ENCODE measurements at regions not wholly inside any gene's neighbourhood (a gene's known extent, or its start where the extent isn't known, plus 50 kb on each side); places are given as distances from the start of the nearest gene placed in this dataset.
"Not testable (repeated sequence)": the region's sequence is repeated elsewhere in the genome, so short reads cannot be mapped to it uniquely, and the experiment has no call there.

- Histone ChIP-seq H3K27me3 (ENCODE audit: insufficient read depth, low read depth, severe bottlenecking) (no peaks in the 10 kb centered on the region), H3K36me3 (no peaks in the 10 kb centered on the region), H3K27ac (no peak overlapping the region), H3K9me3 (ENCODE audit: severe bottlenecking) (peaks cover 4% of the 10 kb centered on the region), H3K4me3 (ENCODE audit: low read depth, low read length) (no peak overlapping the region)
- DNase-seq, result no peak
- TF ChIP-seq CTCF (IDR thresholded peaks at IDR 0.05; ENCODE audit: low read depth, low read length), result no peak
Observed at GRCh38 chr2:59167514-59167913, 926.4 kb upstream of the FANCL start.

DNA sequence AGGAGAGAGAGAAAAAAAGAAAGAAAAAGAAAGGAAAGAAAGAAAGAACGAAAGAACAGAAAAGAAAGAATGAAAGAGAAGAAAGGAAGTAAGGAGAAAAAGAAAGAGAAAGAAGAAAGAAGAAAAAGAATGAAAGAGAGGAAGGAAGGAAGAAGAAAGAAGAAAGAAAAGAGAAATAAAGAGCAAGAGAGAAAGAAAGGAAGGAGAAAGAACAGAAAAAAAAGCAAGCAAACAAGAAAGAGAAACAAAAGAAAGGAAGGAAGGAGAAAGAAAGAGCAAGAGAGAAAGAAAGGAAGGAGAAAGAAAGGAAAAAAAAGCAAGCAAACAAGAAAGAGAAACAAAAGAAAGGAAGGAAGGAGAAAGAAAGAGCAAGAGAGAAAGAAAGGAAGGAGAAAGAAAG, 916.8 kb upstream of the FANCL start:
- not testable (repeated sequence) for H3K27ac ChIP-seq; H3K36me3 ChIP-seq; DNase-seq; H3K9me3 ChIP-seq (ENCODE audit: severe bottlenecking); H3K4me3 ChIP-seq (ENCODE audit: low read depth, low read length); H3K27me3 ChIP-seq (ENCODE audit: insufficient read depth, low read depth, severe bottlenecking)

- Histone ChIP-seq H3K27me3 (ENCODE audit: insufficient read depth, low read depth, severe bottlenecking) (no peaks in the 10 kb centered on the region), H3K27ac (no peak overlapping the region), H3K36me3 (no peaks in the 10 kb centered on the region), H3K4me3 (ENCODE audit: low read depth, low read length) (no peak overlapping the region), H3K9me3 (ENCODE audit: severe bottlenecking) (no peaks in the 10 kb centered on the region)
- no peak for TF ChIP-seq CTCF (IDR thresholded peaks at IDR 0.05; ENCODE audit: low read depth, low read length)
- no peak for DNase-seq
Observed at GRCh38 chr2:59151805-59152204, 910.7 kb upstream of the FANCL start.

DNA sequence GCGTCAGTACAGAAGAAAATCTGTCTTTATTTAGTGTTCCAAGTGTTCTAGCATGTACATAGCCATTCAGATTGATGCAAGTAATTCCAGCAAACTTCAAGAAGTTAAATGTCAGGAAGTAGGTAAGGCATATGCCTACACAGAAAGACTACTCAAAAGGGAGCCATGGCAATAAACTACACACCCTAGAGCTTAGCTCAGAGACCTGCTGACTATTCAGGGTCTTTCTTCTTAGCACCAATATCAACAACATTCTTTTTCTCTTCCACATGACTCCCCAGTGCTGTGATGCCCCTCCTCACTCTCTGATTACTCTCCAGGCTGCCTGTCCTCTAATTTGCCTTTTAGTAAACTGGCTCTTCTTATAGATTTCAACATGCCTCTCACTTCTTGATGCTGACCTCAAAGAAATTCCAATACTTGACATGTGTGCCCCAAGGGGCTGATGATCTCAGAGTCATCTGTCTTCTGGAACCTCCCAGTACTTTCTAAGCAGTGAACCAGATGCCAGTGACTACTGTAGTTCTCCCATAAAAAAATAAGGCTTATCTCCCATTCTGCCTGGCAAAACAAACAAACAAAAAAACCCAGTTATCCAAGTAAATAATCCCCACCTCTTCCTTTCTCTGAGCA, 909.2 kb upstream of the FANCL start:
- TF ChIP-seq CTCF (IDR thresholded peaks at IDR 0.05; ENCODE audit: low read depth, low read length), result no peak
- no peak overlapping the region for H3K27ac ChIP-seq
- no peaks in the 10 kb centered on the region for H3K27me3 ChIP-seq (ENCODE audit: insufficient read depth, low read depth, severe bottlenecking)
- no peaks in the 10 kb centered on the region for H3K36me3 ChIP-seq
- no peak overlapping the region for H3K4me3 ChIP-seq (ENCODE audit: low read depth, low read length)
- no peaks in the 10 kb centered on the region for H3K9me3 ChIP-seq (ENCODE audit: severe bottlenecking)
- DNase-seq, result no peak

- DNase-seq, result no peak
Observed at GRCh38 chr2:59149271-59149670, 908.1 kb upstream of the FANCL start.

DNA sequence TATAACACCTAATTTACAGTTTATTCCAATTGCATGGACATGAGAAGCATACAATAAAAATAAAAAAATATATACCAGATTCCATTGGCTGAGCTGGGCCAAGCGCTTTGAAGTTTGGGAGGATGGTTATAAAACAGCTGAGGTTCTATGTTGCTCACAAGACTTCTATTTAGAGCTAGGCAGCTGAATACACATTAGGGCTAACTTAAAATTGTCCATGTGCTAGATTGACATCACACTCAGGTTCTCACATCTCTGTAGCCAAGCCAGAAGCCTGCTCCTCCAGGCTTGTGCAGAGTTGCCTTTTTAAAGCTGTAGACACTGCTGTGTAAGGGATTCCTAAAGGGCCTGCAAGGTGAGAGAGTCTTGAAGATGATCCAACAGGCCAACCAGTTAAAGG, 871.1 kb upstream of the FANCL start:
- DNase-seq, result no peak
- TF ChIP-seq CTCF (IDR thresholded peaks at IDR 0.05; ENCODE audit: low read depth, low read length), result no peak
- Histone ChIP-seq H3K9me3 (ENCODE audit: severe bottlenecking) (no peaks in the 10 kb centered on the region), H3K36me3 (no peaks in the 10 kb centered on the region), H3K27ac (no peak overlapping the region), H3K4me3 (ENCODE audit: low read depth, low read length) (no peak overlapping the region), H3K27me3 (ENCODE audit: insufficient read depth, low read depth, severe bottlenecking) (no peaks in the 10 kb centered on the region)

More at GRCh38 chr2:59149271-59149670, 908.1 kb upstream of the FANCL start:
- Histone ChIP-seq H3K4me3 (ENCODE audit: low read depth, low read length) (no peak overlapping the region), H3K27me3 (ENCODE audit: insufficient read depth, low read depth, severe bottlenecking) (no peaks in the 10 kb centered on the region), H3K36me3 (no peaks in the 10 kb centered on the region), H3K9me3 (ENCODE audit: severe bottlenecking) (no peaks in the 10 kb centered on the region), H3K27ac (no peak overlapping the region)
- no peak for TF ChIP-seq CTCF (IDR thresholded peaks at IDR 0.05; ENCODE audit: low read depth, low read length)

Data from WERI-Rb-1 (cell line).